Esophagus muscularis mucosa (tissue), 4 donors: ENCODE measurements at regions not wholly inside any gene's neighbourhood (a gene's known extent, or its start where the extent isn't known, plus 50 kb on each side); places are given as distances from the start of the nearest gene placed in this dataset.

Source experiments
- DNase-seq: peaks from one replicate; pipeline ENCODE4 v3.0.0-alpha.2; 2017; ENCODE audit errors: extremely low spot score
- H3K27ac ChIP-seq, 4 donors: fragments of 200-600 bp; sonication (generic); replicated peaks in 1 of 4; 1 replicate in 3 of 4; 2 replicates in 1 of 4; pipeline ENCODE4 v1.5.1; 2016 to 2019; ENCODE audit warnings: mild to moderate bottlenecking in 1 of 4
- H3K27me3 ChIP-seq, 4 donors: fragments of 200-600 bp; sonication (generic); one replicate each; pipeline versions ENCODE4 v1.5.1 to v1.6.0; 2016 to 2019
- H3K36me3 ChIP-seq, 4 donors: fragments of 200-600 bp; sonication (generic); one replicate each; pipeline ENCODE4 v1.5.1; 2016 to 2019
- H3K4me1 ChIP-seq, 4 donors: fragments of 200-600 bp; sonication (generic); one replicate each; pipeline ENCODE4 v1.5.1; 2016 to 2019
- H3K4me3 ChIP-seq, 4 donors: fragments of 200-600 bp; sonication (generic); 1 replicate in 2 of 4; 2 replicates in 2 of 4; pipeline ENCODE4 v1.5.1; 2016 to 2019; ENCODE audit warnings: mild to moderate bottlenecking in 4 of 4, moderate library complexity in 1 of 4
- H3K9me3 ChIP-seq, 4 donors: fragments of 200-600 bp; sonication (generic); 1 replicate in 3 of 4; 2 replicates in 1 of 4; pipeline ENCODE4 v1.5.1; 2016 to 2019
- EP300 ChIP-seq: sonication (generic); formaldehyde crosslinking; IDR thresholded peaks from one replicate; pipeline ENCODE4 v1.6.1; 2017; ENCODE audit warnings: antibody characterized with exemption
- POLR2A ChIP-seq: fragments of 450-650 bp; IDR thresholded peaks from one replicate; pipeline ENCODE4 v1.6.1; 2017; ENCODE audit warnings: antibody characterized with exemption, moderate library complexity, mild to moderate bottlenecking, low read depth
- POLR2AphosphoS5 ChIP-seq, 2 donors: sonication (generic); formaldehyde crosslinking; IDR thresholded peaks; one replicate each; pipeline ENCODE4 v1.6.1; 2017; ENCODE audit warnings: antibody characterized with exemption in 2 of 2
- WGBS: methylation state at CpG from one replicate; pipeline ENCODE4 v1.1.5; 2018; 5-methylcytosine and 5-hydroxymethylcytosine counted together
- intact Hi-C: fragments of 100-400 bp; cut with DNase I; formaldehyde crosslinking; loops from one replicate; pipeline ENCODE4 v1.15.1; 2023
- TF ChIP-seq, protein P1 (sequence below), 3 experiments: fragments of 200-600 bp in 2 of 3; fragments of 450-650 bp in 1 of 3; sonication (generic) in 2 of 3; IDR thresholded peaks; one replicate each; pipeline ENCODE4 v1.5.1; 2017 to 2019; ENCODE audit warnings: antibody characterized with exemption in 3 of 3, mild to moderate bottlenecking in 2 of 3, moderate library complexity in 1 of 3

DNA sequence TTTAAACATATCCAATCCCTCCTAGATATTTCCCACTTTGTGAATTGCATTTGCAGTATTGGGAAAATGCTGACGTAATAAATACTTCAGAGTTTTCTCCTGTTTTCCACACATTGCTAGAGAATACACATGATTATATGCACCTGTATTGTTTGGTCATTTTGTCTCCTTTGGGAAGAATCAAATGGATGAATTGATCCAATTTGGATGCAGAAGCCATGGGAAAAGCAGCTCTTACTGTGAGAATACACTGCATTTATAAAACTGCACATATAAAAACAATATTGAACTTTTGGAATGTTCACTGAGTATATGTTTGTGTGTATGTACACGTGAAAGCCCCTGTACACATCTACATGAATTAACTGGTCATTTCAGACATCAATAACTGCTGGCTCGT, 306.6 kb upstream of the LYPLAL1 start:
- Histone ChIP-seq H3K27me3 (no peaks in the 10 kb centered on the region), H3K36me3 (no peaks in the 10 kb centered on the region), H3K9me3 (no peaks in the 10 kb centered on the region), H3K4me1 (no peaks in the 10 kb centered on the region), H3K27ac (no peak overlapping the region), H3K4me3 (no peak overlapping the region)
- DNase-seq: no peak
- TF ChIP-seq EP300 (no peak), POLR2A (no peak), POLR2AphosphoS5 (IDR thresholded peaks at IDR 0.05) (no peak)
- TF ChIP-seq, protein P1, sequence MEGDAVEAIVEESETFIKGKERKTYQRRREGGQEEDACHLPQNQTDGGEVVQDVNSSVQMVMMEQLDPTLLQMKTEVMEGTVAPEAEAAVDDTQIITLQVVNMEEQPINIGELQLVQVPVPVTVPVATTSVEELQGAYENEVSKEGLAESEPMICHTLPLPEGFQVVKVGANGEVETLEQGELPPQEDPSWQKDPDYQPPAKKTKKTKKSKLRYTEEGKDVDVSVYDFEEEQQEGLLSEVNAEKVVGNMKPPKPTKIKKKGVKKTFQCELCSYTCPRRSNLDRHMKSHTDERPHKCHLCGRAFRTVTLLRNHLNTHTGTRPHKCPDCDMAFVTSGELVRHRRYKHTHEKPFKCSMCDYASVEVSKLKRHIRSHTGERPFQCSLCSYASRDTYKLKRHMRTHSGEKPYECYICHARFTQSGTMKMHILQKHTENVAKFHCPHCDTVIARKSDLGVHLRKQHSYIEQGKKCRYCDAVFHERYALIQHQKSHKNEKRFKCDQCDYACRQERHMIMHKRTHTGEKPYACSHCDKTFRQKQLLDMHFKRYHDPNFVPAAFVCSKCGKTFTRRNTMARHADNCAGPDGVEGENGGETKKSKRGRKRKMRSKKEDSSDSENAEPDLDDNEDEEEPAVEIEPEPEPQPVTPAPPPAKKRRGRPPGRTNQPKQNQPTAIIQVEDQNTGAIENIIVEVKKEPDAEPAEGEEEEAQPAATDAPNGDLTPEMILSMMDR (IDR thresholded peaks at IDR 0.05): no peak
- intact Hi-C loops: no loop called here
- WGBS: 65% methylated on average over 3 of the region's 3 CpGs

DNA sequence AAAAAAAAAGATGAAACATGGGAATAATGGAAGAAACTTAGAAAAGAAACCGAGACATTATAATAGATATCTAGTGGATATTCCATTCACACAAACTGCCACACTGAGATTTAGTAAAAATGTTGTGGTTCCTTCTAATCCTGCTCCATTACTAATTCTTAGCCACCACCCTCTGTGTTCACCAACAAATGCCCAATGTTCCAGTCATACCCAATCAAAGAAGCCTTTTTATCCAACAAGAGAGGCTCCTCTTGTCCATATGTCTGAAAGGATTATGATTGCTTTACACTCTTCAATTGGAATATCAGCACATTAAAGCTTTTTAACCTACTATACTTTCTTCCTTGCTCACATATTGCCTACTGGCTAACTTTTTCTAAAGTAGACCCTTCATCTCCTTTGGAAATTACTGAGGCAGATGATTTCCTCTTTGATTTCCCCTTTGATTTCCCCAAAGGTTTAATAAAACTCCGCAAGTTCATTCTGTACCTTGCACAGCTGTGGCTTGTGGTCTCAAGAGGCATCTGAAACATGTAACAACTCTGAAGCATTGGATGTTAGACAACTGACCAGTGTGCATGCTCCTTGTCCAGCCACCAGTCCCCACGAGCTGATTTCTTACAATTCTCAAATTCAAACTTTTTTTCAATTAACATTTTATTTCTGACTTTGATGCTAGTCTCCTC, 305.6 kb upstream of the LYPLAL1 start:
- no peak overlapping the region for H3K4me3 ChIP-seq
- no peaks in the 10 kb centered on the region for H3K27me3 ChIP-seq
- DNase-seq: no peak
- WGBS: 85% methylated on average over 3 of the region's 3 CpGs
- no peak for TF ChIP-seq POLR2AphosphoS5 (IDR thresholded peaks at IDR 0.05)
- TF ChIP-seq EP300: no peak
- TF ChIP-seq, protein P1 (IDR thresholded peaks at IDR 0.05): no peak
- TF ChIP-seq POLR2A: no peak
- H3K27ac ChIP-seq: no peak overlapping the region
- no peaks in the 10 kb centered on the region for H3K36me3 ChIP-seq
- no peaks in the 10 kb centered on the region for H3K9me3 ChIP-seq
- intact Hi-C loops: no loop called here
- H3K4me1 ChIP-seq: no peaks in the 10 kb centered on the region

DNA sequence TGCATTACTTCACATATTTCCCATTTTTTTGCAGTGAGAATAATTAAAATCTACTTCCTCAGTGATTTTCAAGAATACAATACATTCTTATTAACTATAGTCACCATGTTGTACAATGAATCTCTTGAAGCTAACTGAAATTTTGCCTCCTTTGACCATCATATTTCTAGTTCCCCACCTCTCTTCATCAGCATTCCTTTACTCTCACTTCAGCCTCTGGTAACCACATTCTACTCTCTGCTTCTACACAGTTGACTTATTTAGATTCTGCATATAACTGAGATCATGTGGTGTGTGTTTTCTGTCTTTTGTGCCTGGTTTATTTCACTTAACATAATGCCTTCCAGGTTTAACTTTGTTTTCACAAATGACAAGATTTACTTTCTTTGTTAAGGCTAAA, 304.4 kb upstream of the LYPLAL1 start:
- no peaks in the 10 kb centered on the region for H3K36me3 ChIP-seq
- intact Hi-C loops: no loop called here
- TF ChIP-seq POLR2AphosphoS5 (IDR thresholded peaks at IDR 0.05) (no peak), EP300 (no peak), POLR2A (no peak)
- TF ChIP-seq, protein P1 (IDR thresholded peaks at IDR 0.05): no peak
- no peak overlapping the region for H3K4me3 ChIP-seq
- H3K9me3 ChIP-seq: no peaks in the 10 kb centered on the region
- no peak overlapping the region for H3K27ac ChIP-seq
- H3K27me3 ChIP-seq: no peaks in the 10 kb centered on the region
- no peak for DNase-seq
- no peaks in the 10 kb centered on the region for H3K4me1 ChIP-seq

DNA sequence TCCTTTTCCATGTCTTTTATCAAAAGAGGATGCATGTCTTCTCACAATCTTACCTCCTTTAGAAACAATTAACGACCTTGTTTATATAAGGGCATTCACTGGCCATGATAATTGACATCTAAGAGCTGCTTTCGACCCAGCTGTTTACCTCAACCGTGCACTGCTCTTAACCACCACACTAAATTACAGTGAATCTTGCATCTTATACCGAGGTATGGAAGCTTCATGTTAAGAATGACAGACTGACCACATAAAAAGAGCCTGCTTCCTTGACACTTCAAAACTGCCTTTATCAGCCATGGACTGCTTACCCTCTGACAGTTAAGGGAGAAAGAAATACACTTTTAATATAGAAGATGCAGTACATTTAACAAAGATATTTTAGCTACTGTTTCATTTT, 301.7 kb upstream of the LYPLAL1 start:
- no peaks in the 10 kb centered on the region for H3K9me3 ChIP-seq
- TF ChIP-seq POLR2AphosphoS5 (IDR thresholded peaks at IDR 0.05) (no peak), EP300 (no peak), POLR2A (no peak)
- TF ChIP-seq, protein P1 (IDR thresholded peaks at IDR 0.05): no peak
- no peaks in the 10 kb centered on the region for H3K27me3 ChIP-seq
- 66% methylated on average over 4 of the region's 4 CpGs for WGBS
- H3K4me1 ChIP-seq: no peaks in the 10 kb centered on the region
- DNase-seq: no peak
- H3K27ac ChIP-seq: no peak overlapping the region
- intact Hi-C loops: no loop called here
- H3K4me3 ChIP-seq: no peak overlapping the region
- no peaks in the 10 kb centered on the region for H3K36me3 ChIP-seq

DNA sequence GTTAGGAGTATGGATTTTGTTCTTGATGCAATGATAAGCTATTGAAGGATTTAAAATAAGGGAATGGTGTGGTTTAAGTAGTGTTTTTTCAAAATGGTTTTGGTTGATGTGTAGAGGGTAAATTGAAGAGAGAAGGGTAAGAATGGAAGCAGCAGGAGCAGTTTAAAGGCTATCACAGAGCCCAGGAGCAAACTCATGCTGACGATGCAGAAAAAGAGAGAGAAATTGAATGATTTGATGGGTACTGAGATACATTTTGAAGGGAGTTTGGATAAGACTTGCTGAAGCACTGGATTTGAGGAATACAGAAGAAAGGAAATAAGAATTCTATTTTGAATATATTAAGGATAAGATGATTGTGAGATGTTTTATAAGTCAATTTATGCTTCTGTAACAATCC, 300.8 kb upstream of the LYPLAL1 start:
- DNase-seq: no peak
- H3K9me3 ChIP-seq: no peaks in the 10 kb centered on the region
- H3K36me3 ChIP-seq: no peaks in the 10 kb centered on the region
- H3K4me3 ChIP-seq: no peak overlapping the region
- H3K4me1 ChIP-seq: no peaks in the 10 kb centered on the region
- no peaks in the 10 kb centered on the region for H3K27me3 ChIP-seq
- no peak for TF ChIP-seq EP300
- TF ChIP-seq, protein P1 (IDR thresholded peaks at IDR 0.05): no peak
- no peak for TF ChIP-seq POLR2A
- TF ChIP-seq POLR2AphosphoS5 (IDR thresholded peaks at IDR 0.05): no peak
- intact Hi-C loops: no loop called here
- H3K27ac ChIP-seq: no peak overlapping the region
- WGBS: 98% methylated on average over 1 of the region's 1 CpG
